ENCODE measurements at regions not wholly inside any gene's neighbourhood (a gene's known extent, or its start where the extent isn't known, plus 50 kb on each side); places are given as distances from the start of the nearest gene placed in this dataset.

DNA sequence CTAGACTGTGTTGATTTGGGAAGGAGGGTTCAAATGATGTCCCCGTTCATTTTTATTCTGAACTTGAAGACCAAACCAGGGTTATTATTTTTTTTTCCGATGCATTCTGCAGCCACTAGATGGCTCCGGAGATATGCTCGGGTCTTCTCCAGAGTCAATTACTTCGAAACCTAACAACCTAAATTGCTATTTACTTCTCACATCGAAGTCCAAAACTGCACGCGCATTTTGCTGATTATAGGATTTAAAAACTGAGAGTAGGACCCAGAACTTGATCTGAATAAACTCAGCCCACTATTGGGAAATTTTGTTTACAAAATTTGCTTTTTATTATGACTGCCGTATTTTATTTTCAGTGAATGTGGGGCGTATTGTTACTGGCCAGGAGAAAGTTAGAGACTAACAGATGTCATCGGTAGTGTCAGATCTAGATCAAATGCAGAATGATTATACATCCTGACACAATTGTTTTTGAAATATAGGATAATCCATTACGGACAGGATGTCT lies 263.8 kb downstream of the HS3ST3A1 start:
- TF ChIP-seq, protein P1, sequence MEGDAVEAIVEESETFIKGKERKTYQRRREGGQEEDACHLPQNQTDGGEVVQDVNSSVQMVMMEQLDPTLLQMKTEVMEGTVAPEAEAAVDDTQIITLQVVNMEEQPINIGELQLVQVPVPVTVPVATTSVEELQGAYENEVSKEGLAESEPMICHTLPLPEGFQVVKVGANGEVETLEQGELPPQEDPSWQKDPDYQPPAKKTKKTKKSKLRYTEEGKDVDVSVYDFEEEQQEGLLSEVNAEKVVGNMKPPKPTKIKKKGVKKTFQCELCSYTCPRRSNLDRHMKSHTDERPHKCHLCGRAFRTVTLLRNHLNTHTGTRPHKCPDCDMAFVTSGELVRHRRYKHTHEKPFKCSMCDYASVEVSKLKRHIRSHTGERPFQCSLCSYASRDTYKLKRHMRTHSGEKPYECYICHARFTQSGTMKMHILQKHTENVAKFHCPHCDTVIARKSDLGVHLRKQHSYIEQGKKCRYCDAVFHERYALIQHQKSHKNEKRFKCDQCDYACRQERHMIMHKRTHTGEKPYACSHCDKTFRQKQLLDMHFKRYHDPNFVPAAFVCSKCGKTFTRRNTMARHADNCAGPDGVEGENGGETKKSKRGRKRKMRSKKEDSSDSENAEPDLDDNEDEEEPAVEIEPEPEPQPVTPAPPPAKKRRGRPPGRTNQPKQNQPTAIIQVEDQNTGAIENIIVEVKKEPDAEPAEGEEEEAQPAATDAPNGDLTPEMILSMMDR (IDR thresholded peaks at IDR 0.05) = peak; percentile 48 to 73 (median 67)
- no peak for TF ChIP-seq POLR2A (IDR thresholded peaks at IDR 0.05)
- TF ChIP-seq EP300 (IDR thresholded peaks at IDR 0.05) = no peak

All from tibial nerve (tissue), 4 donors.